NB4 (cell line): ENCODE measurements at regions not wholly inside any gene's neighbourhood (a gene's known extent, or its start where the extent isn't known, plus 50 kb on each side); places are given as distances from the start of the nearest gene placed in this dataset.

Experiments
- TF ChIP-seq, protein P1 (sequence below): IDR thresholded peaks from 2 replicates; pipeline ENCODE4 v1.6.1; 2011; ENCODE audit warnings: low read depth, low read length
- TF ChIP-seq, protein P2 (sequence below): IDR thresholded peaks from one replicate; pipeline ENCODE4 v1.5.1; 2012; ENCODE audit warnings: low read depth, low read length

DNA sequence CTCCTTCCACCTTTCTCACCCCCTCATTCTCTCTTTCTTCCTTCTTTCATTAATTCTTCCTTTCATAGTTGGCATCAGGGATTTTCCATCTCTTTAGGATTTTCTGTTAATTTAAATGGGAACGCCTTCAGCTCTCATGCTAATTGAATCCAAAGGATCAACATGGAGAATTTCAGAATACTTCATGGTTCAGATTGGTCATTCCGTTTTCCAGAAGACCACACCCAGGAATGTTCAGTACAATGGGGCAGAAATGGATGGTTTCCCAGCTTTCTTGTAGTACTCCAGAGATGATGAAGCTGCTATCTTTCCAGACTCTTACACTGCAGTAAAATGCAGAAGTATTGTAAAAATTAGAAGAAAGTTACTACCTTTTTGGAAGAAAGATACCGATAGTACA, 440.0 kb downstream of the DAD1 start:
- TF ChIP-seq, protein P1, sequence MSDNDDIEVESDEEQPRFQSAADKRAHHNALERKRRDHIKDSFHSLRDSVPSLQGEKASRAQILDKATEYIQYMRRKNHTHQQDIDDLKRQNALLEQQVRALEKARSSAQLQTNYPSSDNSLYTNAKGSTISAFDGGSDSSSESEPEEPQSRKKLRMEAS, result no peak
- TF ChIP-seq, protein P2, sequence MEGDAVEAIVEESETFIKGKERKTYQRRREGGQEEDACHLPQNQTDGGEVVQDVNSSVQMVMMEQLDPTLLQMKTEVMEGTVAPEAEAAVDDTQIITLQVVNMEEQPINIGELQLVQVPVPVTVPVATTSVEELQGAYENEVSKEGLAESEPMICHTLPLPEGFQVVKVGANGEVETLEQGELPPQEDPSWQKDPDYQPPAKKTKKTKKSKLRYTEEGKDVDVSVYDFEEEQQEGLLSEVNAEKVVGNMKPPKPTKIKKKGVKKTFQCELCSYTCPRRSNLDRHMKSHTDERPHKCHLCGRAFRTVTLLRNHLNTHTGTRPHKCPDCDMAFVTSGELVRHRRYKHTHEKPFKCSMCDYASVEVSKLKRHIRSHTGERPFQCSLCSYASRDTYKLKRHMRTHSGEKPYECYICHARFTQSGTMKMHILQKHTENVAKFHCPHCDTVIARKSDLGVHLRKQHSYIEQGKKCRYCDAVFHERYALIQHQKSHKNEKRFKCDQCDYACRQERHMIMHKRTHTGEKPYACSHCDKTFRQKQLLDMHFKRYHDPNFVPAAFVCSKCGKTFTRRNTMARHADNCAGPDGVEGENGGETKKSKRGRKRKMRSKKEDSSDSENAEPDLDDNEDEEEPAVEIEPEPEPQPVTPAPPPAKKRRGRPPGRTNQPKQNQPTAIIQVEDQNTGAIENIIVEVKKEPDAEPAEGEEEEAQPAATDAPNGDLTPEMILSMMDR, result no peak
